HuH-7 (cell line): ENCODE measurements at regions not wholly inside any gene's neighbourhood (a gene's known extent, or its start where the extent isn't known, plus 50 kb on each side); places are given as distances from the start of the nearest gene placed in this dataset.

ENCODE experiments used
- DNase-seq: peaks from one replicate; pipeline ENCODE4 v3.0.0; 2011; ENCODE audit warnings: low spot score

GRCh38 chr16:6574146-6574545 is 758.5 kb upstream of the RBFOX1 start:
- DNase-seq, result no peak

GRCh38 chr16:6573577-6573976 is 759.1 kb upstream of the RBFOX1 start:
- DNase-seq, result peak; percentile 17

DNA sequence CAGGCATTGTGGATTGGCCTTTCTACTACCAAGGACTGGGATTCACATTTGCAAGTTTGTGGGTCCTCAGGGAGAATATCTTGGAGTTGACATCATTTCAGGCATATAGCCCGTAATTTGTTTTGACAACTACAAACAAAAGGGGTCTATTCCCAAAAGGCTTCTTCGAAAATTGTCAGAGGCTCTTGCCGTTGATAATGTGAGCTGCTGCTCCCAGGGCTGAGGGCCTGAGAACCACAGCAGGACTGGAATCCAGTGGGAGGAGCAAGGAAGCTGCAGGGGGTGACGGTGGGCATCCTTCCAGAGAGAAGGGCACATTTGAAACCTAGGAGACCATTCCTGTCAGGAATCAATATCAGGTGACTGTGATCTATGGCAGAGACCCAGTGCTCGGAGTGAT is 761.6 kb upstream of the RBFOX1 start:
- DNase-seq, result no peak

- DNase-seq, result no peak
Measured at GRCh38 chr16:6570530-6570929, 762.1 kb upstream of the RBFOX1 start.

- DNase-seq, result no peak
Measured at GRCh38 chr16:6562986-6563385, 769.7 kb upstream of the RBFOX1 start.

- DNase-seq, result no peak
Measured at GRCh38 chr16:6560306-6561100, 772.1 kb upstream of the RBFOX1 start.

DNA sequence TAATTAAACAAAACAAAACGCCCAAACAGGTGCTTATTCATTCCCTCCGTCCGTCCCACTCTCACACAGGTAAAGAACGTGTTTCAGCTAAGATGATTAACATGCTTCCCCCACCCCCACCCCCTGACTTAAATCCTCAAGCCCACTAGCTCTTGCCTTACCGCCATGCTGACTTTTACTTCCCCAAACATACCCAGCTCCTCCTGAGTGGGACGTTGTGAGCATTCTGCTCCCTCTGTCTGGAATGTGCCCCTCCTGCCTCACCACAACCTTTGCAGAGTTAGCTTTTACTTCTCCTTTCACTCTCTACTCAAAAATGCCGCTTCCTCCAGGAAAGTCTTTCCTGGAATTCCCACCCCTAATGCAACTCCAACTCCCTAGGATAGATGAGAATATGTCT is 774.0 kb upstream of the RBFOX1 start:
- no peak for DNase-seq

- DNase-seq, result no peak
Measured at GRCh38 chr16:6558126-6558525, 774.5 kb upstream of the RBFOX1 start.

DNA sequence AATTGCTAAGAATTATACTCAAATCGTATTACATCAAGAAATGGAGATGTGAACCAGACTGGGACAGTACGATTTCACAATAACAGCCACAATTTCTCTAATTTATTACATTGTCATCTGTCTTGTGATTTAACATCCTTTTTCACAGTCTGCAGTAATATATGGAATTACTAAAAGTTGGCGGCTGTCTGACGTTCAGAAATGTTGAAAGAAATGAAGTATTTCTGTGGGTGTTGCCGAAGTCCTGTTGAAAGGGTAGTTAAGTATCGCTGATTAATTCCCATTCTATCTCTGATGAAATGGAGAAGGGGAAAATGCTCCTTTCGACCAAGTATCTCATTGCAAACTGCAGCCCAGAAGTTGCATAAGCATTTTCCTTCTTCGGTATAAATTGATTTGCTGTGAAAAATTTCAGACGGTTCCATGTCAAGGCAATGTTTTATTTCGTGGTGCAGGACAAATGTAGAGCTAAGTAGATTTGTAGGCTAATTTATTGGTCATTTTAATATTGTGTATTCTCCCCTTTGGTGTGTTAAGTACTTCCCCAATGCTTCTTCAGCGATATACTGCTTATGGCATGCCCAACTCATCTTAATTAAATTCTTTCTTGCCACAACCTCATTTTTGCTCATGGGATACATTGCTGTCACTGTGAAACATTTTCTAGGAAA is 775.2 kb upstream of the RBFOX1 start:
- DNase-seq, result no peak

DNA sequence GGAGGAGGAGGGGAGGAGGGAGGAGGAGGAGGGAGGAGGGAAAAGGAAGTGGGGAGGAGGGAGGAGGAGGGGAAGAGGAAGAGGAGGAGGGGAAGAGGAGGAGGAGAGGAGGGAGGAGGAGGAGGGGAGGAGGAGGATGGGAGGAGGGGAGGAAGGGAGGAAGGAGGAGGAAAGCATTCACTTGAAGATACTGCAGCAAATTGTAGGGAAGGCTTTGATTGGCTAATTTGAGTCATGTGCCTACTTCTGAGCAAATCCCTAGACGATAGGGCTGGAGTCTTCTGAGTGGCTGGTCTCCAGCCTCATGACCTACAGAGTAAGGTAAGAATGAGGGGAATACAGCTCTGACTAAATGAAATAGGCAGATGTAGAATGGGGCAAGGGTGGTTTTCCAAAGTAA is 783.2 kb upstream of the RBFOX1 start:
- DNase-seq, result no peak

- DNase-seq, result no peak
Measured at GRCh38 chr16:6548507-6548906, 784.1 kb upstream of the RBFOX1 start.

DNA sequence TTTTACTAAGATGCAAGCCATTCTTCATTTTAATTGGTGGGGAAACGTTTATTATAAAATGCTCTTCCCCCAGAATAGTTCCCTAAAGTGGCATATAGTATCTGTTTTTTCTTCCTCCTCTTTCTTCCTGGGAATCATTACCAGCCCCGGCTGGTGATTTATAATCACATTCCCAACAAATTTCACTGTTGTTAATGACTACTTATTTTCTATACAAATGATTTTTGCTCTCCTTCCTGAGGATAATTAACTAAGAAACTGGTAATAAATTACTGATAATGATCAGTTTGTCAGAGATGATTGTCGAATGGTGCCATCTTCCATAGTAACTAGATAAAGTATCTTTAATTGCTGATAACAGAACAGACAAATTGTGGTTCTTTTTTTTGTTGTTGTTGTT is 785.5 kb upstream of the RBFOX1 start:
- no peak for DNase-seq

DNA sequence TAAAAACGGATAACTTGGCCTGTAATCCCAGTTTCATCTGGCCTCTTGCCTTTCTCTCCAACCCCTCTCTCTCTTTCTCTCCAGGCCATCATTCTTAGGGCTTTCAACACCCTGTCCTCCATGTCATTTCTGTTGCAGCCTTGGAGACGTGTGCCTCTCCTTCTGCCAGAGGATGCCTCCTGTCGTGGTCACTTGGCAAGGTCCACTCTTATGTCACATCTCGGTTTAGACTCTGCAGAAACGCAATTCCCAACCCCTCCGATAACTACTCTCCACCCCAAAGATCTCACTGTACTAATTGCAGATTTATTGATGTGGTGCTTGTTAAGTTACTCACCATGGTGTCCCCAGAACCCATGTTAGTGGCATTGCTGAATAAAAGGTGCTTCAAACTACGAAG is 787.3 kb upstream of the RBFOX1 start:
- DNase-seq, result no peak

DNA sequence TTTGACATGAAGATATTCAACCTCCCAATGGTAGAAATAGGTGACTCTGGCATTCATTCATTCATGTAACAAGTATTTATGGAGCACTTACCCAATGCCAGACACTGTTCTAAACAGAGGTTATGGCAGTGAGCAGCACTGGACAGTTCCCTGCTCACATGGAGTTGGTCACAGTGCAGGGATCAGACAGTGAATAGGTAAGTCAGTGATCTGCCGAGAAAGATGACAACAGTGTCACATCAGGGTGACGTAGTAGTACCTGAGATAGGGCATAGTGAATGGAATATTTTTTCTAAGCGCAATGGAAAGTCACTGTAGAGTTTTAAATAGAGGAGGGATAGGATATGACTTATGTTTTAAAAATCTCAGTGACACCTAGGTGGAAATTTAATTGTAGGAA is 791.4 kb upstream of the RBFOX1 start:
- DNase-seq, result no peak

DNA sequence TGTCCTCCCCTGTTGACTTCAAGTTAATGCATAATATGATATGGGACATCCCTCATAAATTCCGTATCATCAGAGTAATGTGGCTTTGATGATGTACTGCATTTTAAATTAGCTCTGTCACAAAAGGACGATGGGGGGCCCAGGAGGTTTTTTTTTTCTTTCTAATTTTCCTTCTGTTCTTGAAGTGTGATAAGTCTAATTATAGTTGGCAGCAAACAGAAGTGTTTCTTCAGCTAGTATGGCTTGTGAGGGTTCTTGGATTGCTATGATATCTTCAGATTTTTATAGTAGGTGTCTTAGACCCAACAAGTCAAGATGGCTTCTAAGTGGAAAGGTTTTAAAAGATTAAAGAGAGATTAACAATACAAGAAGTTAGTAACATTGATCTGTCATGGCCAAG is 796.2 kb upstream of the RBFOX1 start:
- no peak for DNase-seq

DNA sequence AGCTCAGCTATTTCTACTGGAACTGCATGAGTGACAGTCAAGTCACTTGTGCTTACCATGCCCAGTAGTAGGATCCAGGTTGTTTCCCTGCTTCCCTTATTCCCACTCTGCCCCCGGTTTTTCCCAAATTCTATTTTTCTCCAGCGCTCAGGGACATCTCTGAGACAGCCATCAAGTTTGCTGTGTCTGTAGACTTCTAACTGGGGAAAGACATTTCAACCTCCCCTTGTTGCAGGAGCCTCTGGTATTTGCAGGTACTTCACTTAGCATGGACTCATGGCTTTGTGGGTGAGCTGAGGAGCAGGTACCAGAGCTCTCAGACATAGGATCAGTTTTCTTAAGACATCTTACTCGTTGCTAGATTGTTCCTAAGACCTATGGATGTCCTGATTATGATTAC is 801.6 kb upstream of the RBFOX1 start:
- no peak for DNase-seq

- DNase-seq, result no peak
Measured at GRCh38 chr16:6528217-6528616, 804.4 kb upstream of the RBFOX1 start.

DNA sequence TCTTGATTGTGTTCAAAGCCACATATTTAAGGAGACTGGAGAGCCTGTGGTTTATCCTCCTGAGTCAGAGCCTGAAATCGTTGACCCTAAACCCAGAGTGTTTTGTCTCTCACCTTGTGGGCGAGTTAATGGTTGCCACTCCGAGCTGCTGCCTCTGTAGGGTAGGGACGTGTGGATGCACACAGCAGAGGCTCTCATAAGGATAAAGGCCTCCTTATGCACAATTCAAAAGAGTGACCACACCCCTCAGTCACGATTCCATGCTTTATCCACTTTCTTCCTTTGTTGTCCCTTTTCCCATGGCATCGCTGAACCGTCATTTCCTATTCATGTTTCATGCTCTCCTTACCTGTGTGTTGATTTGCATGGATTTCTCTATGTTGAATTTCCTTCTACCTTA is 805.0 kb upstream of the RBFOX1 start:
- DNase-seq, result no peak

GRCh38 chr16:6524501-6524900 is 808.1 kb upstream of the RBFOX1 start:
- DNase-seq, result no peak

- no peak for DNase-seq
Measured at GRCh38 chr16:6517020-6517720, 815.5 kb upstream of the RBFOX1 start.

GRCh38 chr16:6512512-6512911 is 820.1 kb upstream of the RBFOX1 start:
- DNase-seq, result no peak

DNA sequence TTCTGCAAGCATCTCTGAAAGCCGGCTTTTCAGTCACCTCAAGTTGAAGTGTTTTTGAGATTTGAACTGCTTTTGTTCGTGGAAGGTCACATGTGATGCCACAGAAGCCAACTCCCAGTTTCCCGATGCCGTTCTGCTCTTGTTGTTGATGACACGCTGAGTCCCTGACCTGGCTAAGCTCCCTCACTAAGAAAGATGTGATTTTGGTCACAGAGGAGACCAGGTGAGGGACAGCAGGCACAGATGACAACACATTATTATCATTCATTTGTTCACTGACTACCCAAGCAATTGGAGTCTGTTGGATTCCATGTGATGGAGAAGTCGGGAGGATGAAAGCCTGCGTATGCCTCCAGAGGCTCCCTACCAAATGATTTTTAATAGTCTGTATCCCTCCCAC is 822.4 kb upstream of the RBFOX1 start:
- DNase-seq, result no peak

DNA sequence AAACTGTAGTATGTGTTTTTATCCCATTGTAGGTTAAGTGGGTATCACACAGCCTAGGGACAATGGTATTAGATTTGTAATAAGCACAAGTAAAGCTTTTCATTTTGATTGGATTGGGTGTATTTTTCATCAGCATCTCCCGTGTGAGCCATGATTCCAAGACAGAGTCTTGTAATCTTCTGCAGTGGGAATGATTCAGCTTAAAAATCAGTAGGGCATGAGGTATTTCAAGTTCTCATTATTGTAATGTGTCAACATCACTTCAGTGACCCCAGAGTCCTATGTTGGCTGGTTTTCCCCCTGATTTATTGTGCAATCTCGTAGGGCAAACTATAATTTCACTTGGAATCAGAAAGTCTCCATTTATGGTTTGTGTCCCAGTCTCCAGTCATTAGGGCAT is 833.2 kb upstream of the RBFOX1 start:
- DNase-seq, result no peak
